Lower leg skin (tissue), 4 donors: ENCODE measurements at regions not wholly inside any gene's neighbourhood (a gene's known extent, or its start where the extent isn't known, plus 50 kb on each side); places are given as distances from the start of the nearest gene placed in this dataset.

ENCODE experiments used
- DNase-seq, 2 donors: peaks; one replicate each; pipeline ENCODE4 v3.0.0-alpha.2; 2019; ENCODE audit warnings: low spot score in 2 of 2
- H3K4me3 ChIP-seq: fragments of 200-600 bp; sonication (generic); 2 replicates; pipeline ENCODE4 v1.5.1; 2017; ENCODE audit warnings: mild to moderate bottlenecking, low read depth; ENCODE audit not compliant: poor library complexity, severe bottlenecking
- CTCF ChIP-seq, 3 donors: fragments of 450-650 bp; IDR thresholded peaks; one replicate each; pipeline ENCODE4 v1.5.1; 2016; ENCODE audit warnings: antibody characterized with exemption in 3 of 3, mild to moderate bottlenecking in 3 of 3, moderate library complexity in 2 of 3
- POLR2A ChIP-seq, 2 donors: fragments of 450-650 bp; IDR thresholded peaks; one replicate each; pipeline ENCODE4 v1.6.1; 2016 to 2017; ENCODE audit warnings: antibody characterized with exemption in 2 of 2, mild to moderate bottlenecking in 1 of 2, moderate library complexity in 1 of 2
- WGBS, 2 donors: methylation state at CpG; one replicate each; pipeline ENCODE4 v1.1.5; 2018; 5-methylcytosine and 5-hydroxymethylcytosine counted together
- intact Hi-C: fragments of 100-400 bp; cut with DNase I; formaldehyde crosslinking; loops from one replicate; pipeline ENCODE4 v1.15.0; 2023; ENCODE audit warnings: low total_unique reads

- intact Hi-C loops = no loop called here
- 88 to 91% methylated on average over 4 of the region's 4 CpGs for WGBS, 2 donors
- TF ChIP-seq CTCF (IDR thresholded peaks at IDR 0.05) = no peak
- TF ChIP-seq POLR2A (IDR thresholded peaks at IDR 0.05) = no peak
- no peak for DNase-seq
- no peak overlapping the region for H3K4me3 ChIP-seq
These were observed 97.9 kb upstream of the CRHR1 start for GRCh38 chr17:45686250-45686649.

DNA sequence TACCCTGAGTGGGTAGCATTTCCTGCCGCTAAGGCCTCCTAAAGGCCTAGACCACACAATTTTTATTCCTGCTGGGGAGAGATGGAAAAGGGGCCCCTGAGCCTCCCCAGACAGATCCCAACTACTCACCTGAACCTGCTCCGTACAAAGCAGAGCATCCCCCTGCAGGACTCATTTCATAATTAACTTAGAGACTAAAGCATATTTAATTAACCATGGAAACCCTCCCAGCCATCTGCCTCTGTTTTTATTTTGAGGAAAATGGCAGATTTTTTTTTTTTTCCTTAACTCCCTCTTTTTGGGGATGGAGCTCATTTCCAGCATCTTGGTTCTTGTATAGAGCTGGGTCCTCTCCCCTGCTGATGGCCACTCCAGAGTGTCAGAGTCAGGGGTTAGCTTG, 96.5 kb upstream of the CRHR1 start:
- intact Hi-C loops = no loop called here
- no peak for TF ChIP-seq POLR2A (IDR thresholded peaks at IDR 0.05)
- TF ChIP-seq CTCF (IDR thresholded peaks at IDR 0.05) = no peak
- WGBS, 2 donors = 90 to 94% methylated on average over 2 of the region's 2 CpGs

GRCh38 chr17:45688353-45688752, 95.8 kb upstream of the CRHR1 start:
- intact Hi-C loops = no loop called here
- H3K4me3 ChIP-seq = no peak overlapping the region
- no peak for TF ChIP-seq CTCF (IDR thresholded peaks at IDR 0.05)
- 58 to 71% methylated on average over 10 of the region's 10 CpGs for WGBS, 2 donors
- no peak for DNase-seq

More for the DNA sequence above, 96.5 kb upstream of the CRHR1 start:
- H3K4me3 ChIP-seq = no peak overlapping the region
- DNase-seq = no peak

- 80 to 86% methylated on average over 6 to 7 of the region's 7 CpGs for WGBS, 2 donors
- DNase-seq = no peak
These were observed 95.3 kb upstream of the CRHR1 start for GRCh38 chr17:45688820-45689219.

GRCh38 chr17:45689451-45689850, 94.7 kb upstream of the CRHR1 start:
- TF ChIP-seq POLR2A (IDR thresholded peaks at IDR 0.05) (no peak), CTCF (IDR thresholded peaks at IDR 0.05) (no peak)
- intact Hi-C loops = no loop called here
- DNase-seq = no peak
- no peak overlapping the region for H3K4me3 ChIP-seq
- WGBS, 2 donors = 84 to 86% methylated on average over 6 of the region's 6 CpGs

More at GRCh38 chr17:45688820-45689219, 95.3 kb upstream of the CRHR1 start:
- no peak overlapping the region for H3K4me3 ChIP-seq
- intact Hi-C loops = no loop called here
- TF ChIP-seq POLR2A (IDR thresholded peaks at IDR 0.05) (no peak), CTCF (IDR thresholded peaks at IDR 0.05) (no peak)

DNA sequence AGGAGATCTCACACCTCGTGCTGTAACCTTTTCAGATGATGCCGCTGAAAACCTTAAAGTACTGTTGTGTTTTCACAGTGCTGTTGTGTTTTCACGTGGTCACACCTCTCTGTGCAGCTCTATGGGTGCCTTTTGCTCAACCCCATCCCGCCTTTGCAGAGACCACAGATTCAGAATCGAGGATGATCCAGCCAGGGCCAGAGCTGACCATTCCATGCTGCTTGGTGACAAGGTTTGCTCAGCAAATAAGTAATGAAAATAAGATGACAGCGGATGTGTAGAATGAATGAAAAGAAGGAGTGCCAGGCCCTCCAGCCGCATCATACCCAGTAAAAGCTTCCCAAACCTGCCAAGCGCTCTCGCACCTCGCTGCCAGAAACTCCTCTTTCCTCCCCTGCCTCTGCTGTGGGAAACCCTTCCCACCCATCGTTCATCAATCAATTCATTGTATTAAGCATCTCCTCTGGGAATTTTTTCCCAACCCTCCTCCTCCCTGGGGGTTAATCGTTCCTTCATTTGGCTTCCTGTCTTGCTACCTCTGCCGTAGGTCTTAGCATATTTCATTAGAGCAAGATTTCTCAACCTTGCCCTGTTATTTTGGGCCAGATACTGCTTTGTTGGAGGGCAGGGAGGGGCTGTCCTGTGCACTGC, 93.4 kb upstream of the CRHR1 start:
- WGBS, 2 donors = 42 to 48% methylated on average over 13 of the region's 13 CpGs
- TF ChIP-seq POLR2A (IDR thresholded peaks at IDR 0.05) (no peak), CTCF (IDR thresholded peaks at IDR 0.05) (no peak)
- no peak for DNase-seq
- intact Hi-C loops = no loop called here
- H3K4me3 ChIP-seq = no peak overlapping the region
